ENCODE measurements at regions not wholly inside any gene's neighbourhood (a gene's known extent, or its start where the extent isn't known, plus 50 kb on each side); places are given as distances from the start of the nearest gene placed in this dataset.

- TF ChIP-seq EP300 (IDR thresholded peaks at IDR 0.05; ENCODE audit: borderline replicate concordance) (no peak), TCF12 (IDR thresholded peaks at IDR 0.05; ENCODE audit: low read depth) (no peak), USF1 (IDR thresholded peaks at IDR 0.05) (no peak), REST (IDR thresholded peaks at IDR 0.05; ENCODE audit: low read depth) (no peak), CREB1 (IDR thresholded peaks at IDR 0.05; ENCODE audit: low read depth) (no peak), FOXM1 (IDR thresholded peaks at IDR 0.05; ENCODE audit: borderline replicate concordance, low read depth) (no peak), NFIC (IDR thresholded peaks at IDR 0.05) (no peak), TAF1 (IDR thresholded peaks at IDR 0.05; ENCODE audit: low read depth) (no peak), TEAD4 (IDR thresholded peaks at IDR 0.05) (no peak), YY1 (IDR thresholded peaks at IDR 0.05; ENCODE audit: low read depth) (no peak), ZBTB7A (IDR thresholded peaks at IDR 0.05; ENCODE audit: low read depth) (no peak), EGR1 (IDR thresholded peaks at IDR 0.05) (no peak), RAD21 (IDR thresholded peaks at IDR 0.05; ENCODE audit: low read depth) (no peak)
- TF ChIP-seq, protein P1, sequence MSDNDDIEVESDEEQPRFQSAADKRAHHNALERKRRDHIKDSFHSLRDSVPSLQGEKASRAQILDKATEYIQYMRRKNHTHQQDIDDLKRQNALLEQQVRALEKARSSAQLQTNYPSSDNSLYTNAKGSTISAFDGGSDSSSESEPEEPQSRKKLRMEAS (IDR thresholded peaks at IDR 0.05) = no peak
Measured at GRCh38 chr2:120785228-120785966, 49.7 kb downstream of the GLI2 start.

- TF ChIP-seq TEAD4 (IDR thresholded peaks at IDR 0.05) = no peak
- no peak for TF ChIP-seq TAF1 (IDR thresholded peaks at IDR 0.05; ENCODE audit: low read depth)
- no peak for TF ChIP-seq REST (IDR thresholded peaks at IDR 0.05; ENCODE audit: low read depth)
- no peak for TF ChIP-seq RAD21 (IDR thresholded peaks at IDR 0.05; ENCODE audit: low read depth)
- no peak for TF ChIP-seq CEBPB (IDR thresholded peaks at IDR 0.05)
- no peak for TF ChIP-seq USF1 (IDR thresholded peaks at IDR 0.05)
- TF ChIP-seq YY1 (IDR thresholded peaks at IDR 0.05; ENCODE audit: low read depth) = no peak
- TF ChIP-seq NFIC (IDR thresholded peaks at IDR 0.05) = no peak
- no peak for TF ChIP-seq ZBTB7A (IDR thresholded peaks at IDR 0.05; ENCODE audit: low read depth)
- TF ChIP-seq, protein P1 (IDR thresholded peaks at IDR 0.05) = no peak
- TF ChIP-seq CREB1 (IDR thresholded peaks at IDR 0.05; ENCODE audit: low read depth) = no peak
- no peak for TF ChIP-seq FOXM1 (IDR thresholded peaks at IDR 0.05; ENCODE audit: borderline replicate concordance, low read depth)
- TF ChIP-seq EP300 (IDR thresholded peaks at IDR 0.05; ENCODE audit: borderline replicate concordance) = no peak
- TF ChIP-seq EGR1 (IDR thresholded peaks at IDR 0.05) = no peak
- no peak for TF ChIP-seq TCF12 (IDR thresholded peaks at IDR 0.05; ENCODE audit: low read depth)
Measured at GRCh38 chr2:120786038-120786960, 50.6 kb downstream of the GLI2 start.

- TF ChIP-seq CREB1 (IDR thresholded peaks at IDR 0.05; ENCODE audit: low read depth) (no peak), REST (IDR thresholded peaks at IDR 0.05; ENCODE audit: low read depth) (no peak), TEAD4 (IDR thresholded peaks at IDR 0.05) (no peak), ZBTB7A (IDR thresholded peaks at IDR 0.05; ENCODE audit: low read depth) (no peak), EGR1 (IDR thresholded peaks at IDR 0.05) (no peak), RAD21 (IDR thresholded peaks at IDR 0.05; ENCODE audit: low read depth) (no peak), CEBPB (IDR thresholded peaks at IDR 0.05) (no peak)
- TF ChIP-seq, protein P1 (IDR thresholded peaks at IDR 0.05) = no peak
Measured at GRCh38 chr2:120787111-120787821, 51.6 kb downstream of the GLI2 start.
